Activated naive CD4-positive, alpha-beta T cell treated with anti-CD3 and anti-CD28 coated beads, Interleukin-2, amount 50 U/mL, for 72 hours (primary cell): ENCODE measurements at regions not wholly inside any gene's neighbourhood (a gene's known extent, or its start where the extent isn't known, plus 50 kb on each side); places are given as distances from the start of the nearest gene placed in this dataset.

Source experiments
- ATAC-seq, 2 donors: fragments of 150-1000 bp; cut with Tn5 transposase; 2 replicates each; pipeline ENCODE4 v1.10.0; 2021; ENCODE audit warnings: mild to moderate bottlenecking in 2 of 2, moderate library complexity in 2 of 2
- DNase-seq, 2 donors: peaks; one replicate each; pipeline ENCODE4 v3.0.0; 2021 to 2022; ENCODE audit warnings: low spot score in 2 of 2
- H3K27ac Mint-ChIP-seq, 2 donors: one replicate each; pipeline ENCODE4 v1.8.0; 2022; ENCODE audit warnings: mild to moderate bottlenecking in 2 of 2, mixed read lengths in 2 of 2
- H3K36me3 Mint-ChIP-seq, 2 donors: one replicate each; pipeline ENCODE4 v1.8.0; 2022; ENCODE audit warnings: mixed read lengths in 2 of 2
- H3K9me3 Mint-ChIP-seq, 2 donors: one replicate each; pipeline ENCODE4 v1.8.0; 2022; ENCODE audit warnings: mixed read lengths in 2 of 2

DNA sequence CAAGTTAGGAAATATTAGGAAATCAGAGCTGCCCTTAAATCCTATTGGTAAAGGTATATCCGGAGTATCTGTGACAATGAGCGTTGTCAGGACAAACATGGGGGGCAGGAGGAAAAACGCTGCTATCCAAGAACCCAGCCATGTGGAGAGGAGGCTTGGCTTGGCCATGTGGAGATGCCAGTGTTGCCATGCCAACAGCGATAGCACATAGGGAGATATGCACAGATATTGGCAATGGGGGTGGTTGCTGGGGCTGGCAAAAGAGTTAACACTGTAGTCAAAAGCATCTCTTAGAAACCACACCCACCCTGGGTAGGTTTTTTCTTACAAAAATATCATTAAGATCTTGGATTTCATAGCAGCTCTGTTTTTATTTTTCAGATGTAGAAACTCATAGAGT lies 106.4 kb upstream of the ASTN2 start:
- ATAC-seq (no peak), DNase-seq (no peak)
- H3K9me3 Mint-ChIP-seq = peaks cover 11% of the 10 kb centered on the region in 2 donors
- H3K36me3 Mint-ChIP-seq = peaks cover 0 to 5% of the 10 kb centered on the region in 2 donors
- H3K27ac Mint-ChIP-seq = no peak overlapping the region

DNA sequence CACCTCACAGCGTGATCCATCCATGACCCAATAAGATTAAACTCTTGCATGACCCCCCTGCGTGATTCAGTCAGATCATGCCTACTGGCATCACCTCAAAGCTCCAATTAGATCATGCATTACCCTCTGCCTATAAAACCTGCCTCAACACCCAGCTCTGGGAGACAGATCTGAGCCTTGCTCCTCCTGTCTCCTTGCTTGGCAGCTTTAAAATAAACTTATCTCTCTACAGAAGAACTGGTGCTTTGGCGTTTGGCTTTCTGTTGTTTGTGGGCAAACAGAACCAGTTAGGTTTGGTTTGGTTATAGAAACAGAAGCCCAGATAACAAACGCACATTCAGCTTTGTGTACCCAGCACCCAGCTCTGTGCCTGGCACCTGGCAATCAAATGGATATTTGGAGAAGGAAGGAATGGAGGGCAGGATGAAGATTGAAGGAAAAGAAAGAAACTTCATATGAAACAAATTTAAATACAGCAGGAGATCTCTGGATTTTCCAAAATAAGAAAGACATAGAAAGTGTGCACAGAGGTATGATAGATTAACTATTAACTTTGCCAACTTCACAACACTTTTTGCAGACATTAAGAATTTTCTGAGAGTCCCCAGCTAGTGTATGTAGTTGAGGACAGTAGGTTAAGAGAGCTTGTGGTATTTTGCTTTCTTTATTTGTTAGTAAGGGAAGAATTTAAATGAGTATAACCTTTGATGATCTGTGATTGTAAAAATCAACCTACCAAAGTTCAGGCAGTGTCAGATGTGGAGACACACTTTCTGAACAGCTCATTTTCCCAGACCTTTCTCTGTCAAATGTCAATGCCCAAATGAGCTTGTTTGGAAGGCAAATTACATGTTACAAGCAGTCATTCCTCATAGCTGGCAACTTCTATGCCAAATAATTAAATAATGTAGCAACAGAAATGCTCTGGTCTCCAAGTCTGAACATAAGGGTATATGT lies 102.1 kb upstream of the ASTN2 start:
- Mint-ChIP-seq H3K9me3 (peaks cover 18 to 22% of the 10 kb centered on the region in 2 donors), H3K36me3 (no peaks in the 10 kb centered on the region), H3K27ac (no peak overlapping the region)
- ATAC-seq (no peak), DNase-seq (no peak)

DNA sequence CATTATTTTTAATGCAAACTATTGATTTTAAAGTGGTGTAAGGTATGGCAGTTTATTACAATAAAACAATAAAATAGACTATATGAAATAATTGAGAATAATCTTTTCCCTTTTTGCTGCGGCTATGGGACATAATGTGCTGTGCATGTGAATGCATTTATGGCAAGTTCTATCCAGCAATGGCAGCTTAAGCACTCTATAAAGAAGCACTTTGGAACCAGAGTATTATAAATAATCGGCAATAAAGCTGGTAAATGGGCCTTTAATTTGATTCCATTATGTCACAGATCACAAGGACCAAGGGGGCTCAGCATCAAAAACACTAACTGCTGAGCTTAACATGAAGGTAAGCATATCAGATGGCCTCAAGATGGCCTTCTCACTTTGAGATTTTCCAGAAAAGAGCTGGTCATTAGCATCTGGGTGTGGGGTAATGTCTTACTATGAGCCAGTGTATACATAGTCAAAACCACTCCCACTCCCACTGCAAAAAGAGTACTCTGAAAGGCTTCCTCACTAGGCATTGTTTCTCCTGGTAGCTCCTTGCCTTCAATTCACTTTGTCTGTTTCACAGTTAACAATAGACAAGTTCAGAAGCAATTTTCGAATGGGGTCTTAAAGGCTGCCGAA lies 97.1 kb upstream of the ASTN2 start:
- Mint-ChIP-seq H3K9me3 (peaks cover 9 to 11% of the 10 kb centered on the region in 2 donors), H3K36me3 (peaks cover 0 to 1% of the 10 kb centered on the region in 2 donors), H3K27ac (no peak overlapping the region)
- ATAC-seq (no peak), DNase-seq (no peak)

DNA sequence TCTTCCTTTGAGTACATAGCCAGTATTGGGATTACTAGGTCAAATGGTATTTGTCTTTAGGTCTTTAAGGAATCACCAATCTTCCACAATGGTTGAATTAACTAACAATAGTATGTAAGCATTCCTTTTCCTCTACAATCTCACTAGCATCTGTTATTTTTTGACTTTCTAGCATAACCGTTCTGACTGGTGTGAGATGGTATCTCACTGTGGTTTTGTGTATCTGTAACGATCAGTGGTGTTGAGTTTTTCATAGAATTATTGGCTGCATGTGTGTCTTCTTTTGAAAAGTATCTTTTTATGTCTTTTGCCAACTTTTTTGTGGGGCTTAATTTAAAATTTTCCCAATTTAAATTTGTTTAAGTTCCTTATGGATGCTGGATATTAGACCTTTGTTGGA lies 81.5 kb upstream of the ASTN2 start:
- ATAC-seq (no peak), DNase-seq (no peak)
- Mint-ChIP-seq H3K36me3 (peaks cover 0 to 20% of the 10 kb centered on the region in 2 donors), H3K27ac (no peak overlapping the region), H3K9me3 (peaks cover 4 to 18% of the 10 kb centered on the region in 2 donors)

DNA sequence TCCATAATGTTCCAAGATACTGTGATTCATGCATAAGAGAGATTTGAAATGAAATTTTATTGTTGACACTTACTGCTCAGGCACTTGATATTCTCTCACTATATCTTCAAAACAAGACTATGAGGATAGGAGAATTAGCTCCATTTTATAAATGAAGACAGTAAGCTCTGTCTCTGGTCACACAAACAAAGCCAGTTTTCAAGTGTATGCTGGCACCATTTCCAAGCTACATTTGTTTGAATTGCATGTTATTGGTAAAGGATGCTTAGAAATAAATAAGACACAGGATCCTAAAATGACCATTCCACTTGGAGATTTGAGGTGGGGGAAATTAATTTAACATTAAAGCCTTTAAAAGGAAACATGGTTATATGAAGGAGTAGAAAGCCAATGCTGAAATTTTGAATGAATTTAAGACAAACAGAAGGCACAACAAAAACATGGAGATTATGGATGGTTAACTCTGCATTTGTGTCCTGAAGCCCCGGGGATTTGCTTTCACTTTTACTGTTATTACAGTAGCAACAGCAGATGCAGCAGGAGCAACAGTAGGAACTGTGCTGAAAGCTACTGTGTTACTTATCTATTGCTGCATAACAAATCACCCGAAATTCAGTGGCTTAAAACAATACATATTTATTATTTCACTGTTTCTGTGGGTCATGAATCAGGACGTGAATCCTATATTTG lies 79.7 kb upstream of the ASTN2 start:
- H3K27ac Mint-ChIP-seq = no peak overlapping the region
- H3K9me3 Mint-ChIP-seq = peaks cover 4 to 15% of the 10 kb centered on the region in 2 donors
- ATAC-seq (no peak), DNase-seq (no peak)
- H3K36me3 Mint-ChIP-seq = peaks cover 0 to 20% of the 10 kb centered on the region in 2 donors

DNA sequence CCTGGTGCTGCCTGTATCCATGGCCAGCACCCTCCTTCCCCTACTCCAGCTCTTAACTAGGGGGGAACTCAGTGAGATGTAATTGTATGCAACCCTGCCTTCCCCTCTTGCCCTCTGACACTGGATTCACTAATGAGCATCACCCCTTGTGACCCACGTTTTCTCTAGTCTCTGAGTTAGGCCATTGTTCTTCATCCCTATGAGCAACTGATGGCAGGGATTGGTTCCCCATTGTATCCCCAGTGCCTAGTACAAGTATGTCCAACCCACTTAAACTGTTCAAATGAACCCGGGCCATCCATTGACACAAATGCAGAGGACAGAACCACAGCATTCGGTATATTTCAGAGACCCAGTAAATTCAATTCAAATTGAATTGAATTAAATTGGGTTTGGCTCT lies 77.6 kb upstream of the ASTN2 start:
- H3K36me3 Mint-ChIP-seq = peaks cover 0 to 11% of the 10 kb centered on the region in 2 donors
- H3K9me3 Mint-ChIP-seq = peaks cover 0 to 9% of the 10 kb centered on the region in 2 donors
- H3K27ac Mint-ChIP-seq = no peak overlapping the region
- ATAC-seq (no peak), DNase-seq (no peak)

DNA sequence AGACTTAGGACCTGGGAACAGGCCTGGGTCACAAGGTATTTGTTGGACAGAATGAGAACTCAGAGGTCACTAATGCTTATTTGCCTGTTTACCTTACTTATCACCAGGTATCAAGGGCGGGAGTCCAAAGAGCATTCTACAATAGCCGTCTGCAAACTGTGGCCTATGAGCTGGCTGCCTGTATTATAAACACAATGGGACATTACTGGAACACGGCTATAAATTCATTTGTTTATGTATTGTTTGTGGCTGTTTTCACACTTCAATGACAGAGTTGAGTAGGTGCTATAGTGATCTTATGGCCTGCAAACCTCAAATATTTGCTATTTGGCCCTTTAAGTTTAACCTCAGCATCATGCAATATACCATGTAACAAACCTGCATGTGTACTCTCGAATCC lies 76.6 kb upstream of the ASTN2 start:
- H3K9me3 Mint-ChIP-seq = no peaks in the 10 kb centered on the region
- DNase-seq (no peak), ATAC-seq (no peak)
- peaks cover 0 to 1% of the 10 kb centered on the region in 2 donors for H3K36me3 Mint-ChIP-seq
- H3K27ac Mint-ChIP-seq = no peak overlapping the region

DNA sequence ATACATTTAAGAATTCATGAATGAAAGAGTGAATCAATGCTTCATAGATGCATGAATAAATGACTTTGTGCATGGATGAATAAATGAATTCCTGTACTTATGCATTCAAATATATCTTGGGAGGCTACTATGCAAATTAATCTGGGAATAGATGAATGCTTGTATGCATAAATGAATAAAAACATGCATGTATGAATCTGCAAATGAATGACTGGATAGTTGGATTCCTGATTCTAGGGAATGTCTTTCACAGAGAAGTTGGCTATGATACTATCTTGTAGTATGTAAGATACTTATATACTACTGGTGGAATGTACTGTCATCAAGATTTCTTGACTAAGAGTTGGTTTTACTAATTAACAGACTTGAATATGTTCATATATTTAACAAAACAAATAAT lies 75.3 kb upstream of the ASTN2 start:
- ATAC-seq = no peak
- no peaks in the 10 kb centered on the region for H3K36me3 Mint-ChIP-seq
- no peak overlapping the region for H3K27ac Mint-ChIP-seq
- no peak for DNase-seq
- H3K9me3 Mint-ChIP-seq = no peaks in the 10 kb centered on the region

DNA sequence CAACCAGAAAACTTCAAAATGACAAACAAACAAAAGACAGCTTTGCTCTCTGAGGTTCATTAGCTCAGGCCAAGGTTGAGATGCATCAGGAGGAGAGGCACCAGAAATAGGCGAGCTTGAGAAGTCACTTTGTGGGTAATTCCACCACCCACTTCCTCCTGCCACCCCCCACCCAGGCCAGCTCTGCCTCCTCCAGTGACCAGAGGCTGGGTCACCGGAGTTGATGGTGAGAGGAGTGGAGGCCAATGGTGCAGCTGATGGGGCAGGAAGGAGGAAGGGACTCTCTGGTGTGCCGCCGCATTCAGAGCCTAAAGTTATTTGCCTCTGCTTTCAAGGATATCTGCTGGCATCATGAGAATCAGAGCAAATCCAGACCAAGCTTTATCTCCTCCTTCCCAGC lies 73.8 kb upstream of the ASTN2 start:
- no peak overlapping the region for H3K27ac Mint-ChIP-seq
- no peaks in the 10 kb centered on the region for H3K9me3 Mint-ChIP-seq
- H3K36me3 Mint-ChIP-seq = no peaks in the 10 kb centered on the region
- no peak for ATAC-seq
- no peak for DNase-seq

DNA sequence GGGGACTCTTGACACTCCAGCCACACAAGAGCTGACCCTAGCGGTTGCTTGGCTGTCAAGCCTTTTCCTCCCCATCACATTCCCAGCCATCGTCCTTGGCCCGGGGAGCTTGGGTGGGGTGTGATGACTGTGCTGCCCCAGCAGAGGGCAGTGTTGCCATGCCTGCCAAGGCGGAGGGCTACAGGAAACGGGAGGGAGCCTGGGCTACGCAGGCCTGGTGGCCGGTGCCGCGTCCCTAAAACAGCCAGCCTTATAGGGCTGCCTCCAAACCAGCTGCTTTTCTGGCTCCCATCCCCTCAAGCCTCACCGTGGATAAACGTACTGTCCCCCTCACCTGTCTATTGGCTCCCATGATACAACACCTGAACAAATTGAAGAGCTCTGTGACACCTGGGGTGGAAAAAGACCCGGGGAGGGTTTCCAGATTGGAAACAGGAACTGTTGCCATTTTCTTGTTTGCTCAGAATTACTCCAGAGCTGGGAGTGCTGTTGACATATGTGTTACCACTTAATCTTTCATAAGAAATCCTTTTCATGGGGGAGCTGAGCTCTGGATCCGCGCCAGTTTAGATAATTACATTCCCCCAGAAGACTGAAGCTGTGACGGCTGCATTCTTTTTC lies 72.8 kb upstream of the ASTN2 start:
- Mint-ChIP-seq H3K36me3 (no peaks in the 10 kb centered on the region), H3K27ac (no peak overlapping the region), H3K9me3 (no peaks in the 10 kb centered on the region)
- DNase-seq = peak in 1 of 2 donors; percentile 53
- ATAC-seq = peak; percentile 45 to 85

DNA sequence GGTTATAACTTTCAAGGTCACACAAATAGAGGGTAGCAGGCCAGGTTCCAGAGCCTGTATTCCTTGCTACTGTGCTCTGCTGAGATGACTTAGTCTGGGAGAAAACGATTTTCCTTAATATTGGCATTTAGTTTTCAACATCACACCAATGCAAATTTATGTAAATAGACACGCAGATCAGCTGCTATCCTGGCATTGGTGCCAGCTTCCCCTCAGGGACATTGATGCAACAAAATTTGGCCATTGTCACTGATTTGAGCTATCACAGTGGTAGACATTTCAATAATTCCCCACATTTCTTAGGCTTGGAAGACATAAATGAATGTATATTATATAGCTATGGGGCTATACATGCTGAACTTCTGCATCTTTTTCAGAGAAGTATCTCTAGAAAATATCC lies 71.6 kb upstream of the ASTN2 start:
- Mint-ChIP-seq H3K27ac (no peak overlapping the region), H3K9me3 (no peaks in the 10 kb centered on the region), H3K36me3 (no peaks in the 10 kb centered on the region)
- DNase-seq (no peak), ATAC-seq (no peak)

DNA sequence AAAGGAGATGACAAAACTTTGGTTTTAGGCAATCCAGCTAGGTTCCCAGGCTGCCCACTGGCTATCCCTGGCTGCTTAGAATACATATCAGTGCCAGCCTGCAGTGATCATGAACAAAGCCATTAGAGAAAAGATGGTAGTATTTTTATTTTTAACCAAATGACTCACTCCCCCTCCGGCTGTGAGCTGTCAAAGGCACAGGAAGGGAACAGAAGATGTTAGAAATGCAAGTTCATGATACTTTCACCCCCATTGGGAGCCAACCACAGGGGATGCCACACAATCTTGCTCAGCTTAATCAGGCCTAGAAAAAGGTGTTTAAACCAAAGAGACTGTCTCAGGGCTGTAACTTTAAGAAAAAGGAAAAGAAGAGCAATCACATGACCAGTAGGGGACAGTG lies 70.3 kb upstream of the ASTN2 start:
- ATAC-seq = no peak
- no peak overlapping the region for H3K27ac Mint-ChIP-seq
- H3K36me3 Mint-ChIP-seq = no peaks in the 10 kb centered on the region

DNA sequence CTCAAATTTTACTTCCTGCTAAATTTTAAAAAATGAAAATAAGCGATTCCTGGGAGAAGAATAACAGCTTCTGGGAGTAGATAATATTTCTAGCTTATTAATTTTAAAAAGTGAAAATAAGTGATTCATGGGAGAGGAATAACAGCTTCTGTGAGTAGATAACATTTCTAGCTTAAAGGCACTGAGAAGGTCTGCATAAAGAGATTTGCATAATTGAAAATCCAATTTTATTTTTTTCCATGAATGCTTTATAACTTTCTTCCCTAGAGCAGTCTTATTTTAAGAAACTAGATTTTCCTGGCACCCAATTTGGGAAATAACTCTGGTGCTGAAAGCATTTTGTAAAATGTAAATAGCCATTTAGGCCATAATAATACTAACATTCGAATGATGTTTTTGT lies 65.9 kb upstream of the ASTN2 start:
- Mint-ChIP-seq H3K9me3 (peaks cover 3% of the 10 kb centered on the region in 2 donors), H3K36me3 (no peaks in the 10 kb centered on the region), H3K27ac (no peak overlapping the region)
- no peak for ATAC-seq
- no peak for DNase-seq

More for the DNA sequence above, 70.3 kb upstream of the ASTN2 start:
- no peaks in the 10 kb centered on the region for H3K9me3 Mint-ChIP-seq
- DNase-seq = no peak

DNA sequence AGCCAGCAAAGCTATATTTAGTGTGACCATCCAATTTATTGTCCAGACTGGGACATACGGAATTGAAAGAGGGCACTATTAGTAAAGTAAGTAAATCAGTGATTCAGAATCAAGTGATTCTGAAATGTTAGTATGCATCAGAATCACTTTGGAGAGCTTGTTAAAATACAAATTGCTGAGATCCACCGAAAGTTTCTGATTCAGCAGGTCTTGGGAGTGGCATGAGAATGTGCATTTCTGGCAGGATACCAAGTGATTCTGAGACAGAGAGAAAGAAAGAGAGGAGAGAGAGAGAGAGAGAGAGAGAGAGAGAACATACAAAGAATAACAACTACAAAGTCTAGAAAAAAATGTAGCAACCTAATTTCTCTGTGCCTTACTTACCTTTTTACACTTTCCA lies 65.4 kb upstream of the ASTN2 start:
- DNase-seq (no peak), ATAC-seq (no peak)
- Mint-ChIP-seq H3K9me3 (peaks cover 3 to 7% of the 10 kb centered on the region in 2 donors), H3K27ac (no peak overlapping the region), H3K36me3 (no peaks in the 10 kb centered on the region)

DNA sequence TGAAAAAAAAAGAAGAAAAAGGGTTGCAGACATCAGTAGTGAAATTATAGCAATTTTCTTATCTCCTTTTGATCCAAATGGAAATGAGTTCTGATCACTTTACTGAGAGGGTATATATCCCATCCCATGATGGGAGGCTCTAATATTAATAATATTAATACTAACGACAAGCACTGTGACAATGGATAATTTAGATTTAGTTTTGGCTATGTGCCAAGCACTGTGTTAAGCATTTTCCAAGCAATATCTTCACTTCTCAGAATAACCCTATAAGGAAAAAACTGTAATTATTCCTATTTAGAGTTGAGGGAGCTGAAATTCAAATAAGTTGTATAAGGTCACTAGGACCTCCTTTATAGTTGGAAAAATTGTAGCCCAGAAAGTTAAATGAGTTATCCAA lies 58.4 kb upstream of the ASTN2 start:
- DNase-seq (no peak), ATAC-seq (no peak)
- H3K9me3 Mint-ChIP-seq = peaks cover 5 to 6% of the 10 kb centered on the region in 2 donors
- no peak overlapping the region for H3K27ac Mint-ChIP-seq
- no peaks in the 10 kb centered on the region for H3K36me3 Mint-ChIP-seq

DNA sequence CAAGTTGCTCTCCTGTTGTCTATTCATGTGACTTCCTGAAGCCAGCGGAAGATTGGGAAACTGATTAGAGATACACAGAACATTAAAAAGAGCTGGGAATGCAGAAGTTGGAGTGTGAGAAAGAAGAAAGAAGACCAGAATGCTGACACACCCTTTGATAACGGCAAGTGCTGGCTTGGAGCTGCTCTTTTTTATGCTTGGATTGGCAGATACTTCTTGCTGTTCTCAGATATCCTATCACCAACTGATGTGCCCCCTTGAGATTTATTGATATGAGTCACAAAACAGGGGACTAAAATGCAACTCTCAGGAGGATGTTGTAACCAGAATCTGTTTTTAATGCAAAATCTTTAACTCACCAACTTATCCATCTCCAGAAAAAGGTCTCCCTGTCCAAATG lies 56.0 kb upstream of the ASTN2 start:
- ATAC-seq (no peak), DNase-seq (no peak)
- Mint-ChIP-seq H3K9me3 (peaks cover 4 to 5% of the 10 kb centered on the region in 2 donors), H3K27ac (no peak overlapping the region), H3K36me3 (no peaks in the 10 kb centered on the region)

DNA sequence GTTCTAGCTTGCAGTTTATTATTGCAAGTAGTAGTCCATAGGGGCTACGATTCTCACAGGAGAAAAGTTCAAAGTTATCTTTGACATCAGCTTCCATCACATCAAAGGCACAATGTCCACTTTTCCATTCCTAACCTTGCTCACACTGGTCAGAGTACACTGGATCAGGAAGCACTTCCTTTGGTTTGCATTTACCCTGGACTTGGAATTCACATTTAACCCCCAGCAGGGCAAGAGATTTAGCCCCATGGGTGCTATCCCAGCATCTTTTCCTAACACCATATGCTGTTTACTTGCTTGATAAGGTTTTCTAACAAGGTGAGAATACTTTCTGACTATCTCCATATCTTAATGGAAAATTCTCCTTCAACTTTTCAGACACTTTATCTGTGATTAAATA lies 55.6 kb upstream of the ASTN2 start:
- Mint-ChIP-seq H3K36me3 (no peaks in the 10 kb centered on the region), H3K27ac (no peak overlapping the region), H3K9me3 (peaks cover 2 to 4% of the 10 kb centered on the region in 2 donors)
- DNase-seq = no peak
- no peak for ATAC-seq
